A673 (cell line): ENCODE measurements at regions not wholly inside any gene's neighbourhood (a gene's known extent, or its start where the extent isn't known, plus 50 kb on each side); places are given as distances from the start of the nearest gene placed in this dataset.

Experiments used
- BruUV-seq: library from RNA; stranded (reverse); fragments of 400-500 nt; replicated peaks from 2 replicates; lab custom pipeline; 2021; lab: Mats Ljungman, UMichigan
- CTCF ChIA-PET: fragments of 300-600 bp; sonication (Branson Sonifier 250); formaldehyde crosslinking; loops from one replicate; lab custom pipeline; 2022; ENCODE audit warnings: antibody characterized with exemption; lab: Charles Lee
- POLR2A ChIA-PET: fragments of 300-600 bp; sonication (Branson Sonifier 250); formaldehyde crosslinking; loops from one replicate; lab custom pipeline; 2022; ENCODE audit warnings: antibody characterized with exemption; ENCODE audit not compliant: low non-redundant PET; lab: Charles Lee
- DNase-seq: peaks from one replicate; pipeline ENCODE4 v3.0.0-alpha.2; 2015; ENCODE audit warnings: low spot score
- H3K27ac ChIP-seq: fragments of 200-600 bp; sonication (generic); 2 replicates; pipeline ENCODE4 v1.5.1; 2016; ENCODE audit warnings: mixed run types, low read depth, mild to moderate bottlenecking, mixed read lengths, antibody characterized with exemption, low read length; ENCODE audit not compliant: poor library complexity, severe bottlenecking
- H3K27me3 ChIP-seq: fragments of 200-600 bp; sonication (generic); replicated peaks from 2 replicates; pipeline ENCODE4 v1.6.1; 2017; ENCODE audit warnings: mixed run types, low read depth, mild to moderate bottlenecking, mixed read lengths, antibody characterized with exemption, low read length; ENCODE audit not compliant: insufficient read depth, poor library complexity
- H3K36me3 ChIP-seq: fragments of 200-600 bp; sonication (generic); 2 replicates; pipeline ENCODE4 v1.6.1; 2016; ENCODE audit warnings: mixed run types, mild to moderate bottlenecking, mixed read lengths, antibody characterized with exemption, low read length; ENCODE audit not compliant: insufficient read depth, poor library complexity, severe bottlenecking
- H3K4me1 ChIP-seq: fragments of 200-600 bp; sonication (generic); 2 replicates; pipeline ENCODE4 v1.6.1; 2017; ENCODE audit warnings: mixed run types, mild to moderate bottlenecking, mixed read lengths, antibody characterized with exemption, low read length; ENCODE audit not compliant: insufficient read depth, poor library complexity, severe bottlenecking
- H3K4me3 ChIP-seq: fragments of 200-600 bp; sonication (generic); 2 replicates; pipeline ENCODE4 v1.5.1; 2016; ENCODE audit warnings: low read depth, mixed run types, mild to moderate bottlenecking, mixed read lengths, low read length; ENCODE audit not compliant: poor library complexity, severe bottlenecking
- H3K9me3 ChIP-seq: fragments of 200-600 bp; sonication (generic); 2 replicates; pipeline ENCODE4 v1.6.1; 2016; ENCODE audit warnings: mixed run types, low read depth, mild to moderate bottlenecking, mixed read lengths, antibody characterized with exemption, low read length; ENCODE audit not compliant: poor library complexity, severe bottlenecking
- EZH2 ChIP-seq: fragments of 200-600 bp; sonication (generic); IDR thresholded peaks from 2 replicates; pipeline ENCODE4 v1.6.1; 2017; ENCODE audit warnings: borderline replicate concordance, low read depth, mild to moderate bottlenecking, mixed read lengths, antibody characterized with exemption, low read length; ENCODE audit not compliant: poor library complexity, severe bottlenecking
- intact Hi-C: fragments of 100-400 bp; cut with micrococcal nuclease; formaldehyde crosslinking; loops from one replicate; pipeline ENCODE4 v1.10.0; 2022; ENCODE audit not compliant: unreplicated experiment
- TF ChIP-seq, protein P1 (sequence below): fragments of 300-800, 200-600 bp; sonication (generic); conservative IDR thresholded peaks from 2 replicates; pipeline ENCODE4 v1.5.1; 2017; ENCODE audit warnings: low read depth, mild to moderate bottlenecking, antibody characterized with exemption, low read length, moderate library complexity, mixed read lengths

DNA sequence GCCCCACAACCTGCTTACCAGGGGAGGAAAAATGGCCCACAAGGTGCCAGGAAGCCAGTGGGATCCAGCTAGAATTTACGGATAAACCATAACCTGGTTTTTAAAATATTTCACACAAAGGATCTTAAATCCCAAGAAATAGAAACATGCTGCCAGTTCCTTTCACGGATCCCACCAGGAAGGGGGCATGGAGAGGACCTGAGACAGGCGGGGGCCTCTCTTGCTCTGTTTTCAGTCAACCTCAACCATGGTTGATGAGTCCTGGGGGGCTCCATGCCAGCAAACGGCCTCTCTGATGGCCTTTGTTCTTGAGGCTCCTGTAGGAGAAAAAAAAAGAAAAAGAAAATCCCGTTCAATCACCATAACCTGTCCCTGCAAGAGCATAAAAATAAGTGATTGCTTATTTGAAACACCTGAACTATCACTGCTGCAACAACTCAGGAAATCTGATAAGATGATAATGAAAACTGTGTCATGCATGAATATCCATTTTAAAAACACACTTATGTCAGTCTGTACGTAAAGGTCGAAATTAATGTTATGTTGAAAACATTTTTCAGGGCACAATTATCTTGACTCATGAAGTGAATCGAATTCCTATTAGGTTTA is 125.8 kb upstream of the CST7 start:
- POLR2A ChIA-PET: no interaction called here
- intact Hi-C loops: no loop called here
- H3K4me3 ChIP-seq: no peak overlapping the region
- H3K4me1 ChIP-seq: no peaks in the 10 kb centered on the region
- H3K27ac ChIP-seq: no peak overlapping the region
- H3K9me3 ChIP-seq: no peaks in the 10 kb centered on the region
- CTCF ChIA-PET: no interaction called here
- TF ChIP-seq, protein P1, sequence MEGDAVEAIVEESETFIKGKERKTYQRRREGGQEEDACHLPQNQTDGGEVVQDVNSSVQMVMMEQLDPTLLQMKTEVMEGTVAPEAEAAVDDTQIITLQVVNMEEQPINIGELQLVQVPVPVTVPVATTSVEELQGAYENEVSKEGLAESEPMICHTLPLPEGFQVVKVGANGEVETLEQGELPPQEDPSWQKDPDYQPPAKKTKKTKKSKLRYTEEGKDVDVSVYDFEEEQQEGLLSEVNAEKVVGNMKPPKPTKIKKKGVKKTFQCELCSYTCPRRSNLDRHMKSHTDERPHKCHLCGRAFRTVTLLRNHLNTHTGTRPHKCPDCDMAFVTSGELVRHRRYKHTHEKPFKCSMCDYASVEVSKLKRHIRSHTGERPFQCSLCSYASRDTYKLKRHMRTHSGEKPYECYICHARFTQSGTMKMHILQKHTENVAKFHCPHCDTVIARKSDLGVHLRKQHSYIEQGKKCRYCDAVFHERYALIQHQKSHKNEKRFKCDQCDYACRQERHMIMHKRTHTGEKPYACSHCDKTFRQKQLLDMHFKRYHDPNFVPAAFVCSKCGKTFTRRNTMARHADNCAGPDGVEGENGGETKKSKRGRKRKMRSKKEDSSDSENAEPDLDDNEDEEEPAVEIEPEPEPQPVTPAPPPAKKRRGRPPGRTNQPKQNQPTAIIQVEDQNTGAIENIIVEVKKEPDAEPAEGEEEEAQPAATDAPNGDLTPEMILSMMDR: no peak
- TF ChIP-seq EZH2: no peak
- no peak for DNase-seq
- no peaks in the 10 kb centered on the region for H3K27me3 ChIP-seq
- no TSS peak for BruUV-seq
- no peaks in the 10 kb centered on the region for H3K36me3 ChIP-seq

DNA sequence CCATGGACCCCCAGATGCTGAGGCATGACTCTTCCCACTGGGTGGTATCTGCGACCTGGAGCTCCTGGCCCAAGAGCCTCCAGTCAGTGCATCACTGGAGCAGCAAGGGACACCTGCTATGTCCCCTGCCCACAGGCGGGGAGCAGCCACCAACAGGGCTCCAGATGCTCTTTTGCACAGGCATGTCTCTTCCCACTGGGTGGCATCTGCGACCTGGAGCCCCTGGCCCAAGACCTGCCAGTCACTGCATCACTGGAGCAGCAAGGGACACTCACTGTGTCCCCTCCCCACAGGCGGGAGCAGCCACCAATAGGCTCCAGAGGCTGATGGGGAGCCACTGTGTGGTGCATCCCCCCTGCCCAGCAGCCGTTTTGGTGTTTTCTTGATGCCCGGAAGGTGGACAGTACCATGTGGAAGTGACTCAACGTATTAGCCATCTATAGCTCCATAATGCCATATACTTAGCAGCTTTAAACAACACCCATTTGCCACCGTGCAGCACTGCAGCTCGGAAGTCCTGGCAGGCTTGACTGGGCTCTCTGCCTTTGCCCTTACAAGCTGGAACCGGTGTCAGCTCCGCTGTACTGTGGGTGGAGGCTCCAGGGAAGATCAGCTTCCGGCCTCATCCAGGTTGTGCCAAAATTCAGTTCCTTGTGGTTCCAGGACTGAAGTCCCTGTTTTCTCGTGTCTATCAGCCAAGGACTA is 124.9 kb upstream of the CST7 start:
- Histone ChIP-seq H3K4me1 (no peaks in the 10 kb centered on the region), H3K36me3 (no peaks in the 10 kb centered on the region), H3K27ac (no peak overlapping the region), H3K4me3 (no peak overlapping the region), H3K27me3 (no peaks in the 10 kb centered on the region), H3K9me3 (no peaks in the 10 kb centered on the region)
- DNase-seq: no peak
- BruUV-seq: no TSS peak
- ChIA-PET POLR2A (no interaction called here), CTCF (no interaction called here)
- no peak for TF ChIP-seq EZH2
- intact Hi-C loops: no loop called here

DNA sequence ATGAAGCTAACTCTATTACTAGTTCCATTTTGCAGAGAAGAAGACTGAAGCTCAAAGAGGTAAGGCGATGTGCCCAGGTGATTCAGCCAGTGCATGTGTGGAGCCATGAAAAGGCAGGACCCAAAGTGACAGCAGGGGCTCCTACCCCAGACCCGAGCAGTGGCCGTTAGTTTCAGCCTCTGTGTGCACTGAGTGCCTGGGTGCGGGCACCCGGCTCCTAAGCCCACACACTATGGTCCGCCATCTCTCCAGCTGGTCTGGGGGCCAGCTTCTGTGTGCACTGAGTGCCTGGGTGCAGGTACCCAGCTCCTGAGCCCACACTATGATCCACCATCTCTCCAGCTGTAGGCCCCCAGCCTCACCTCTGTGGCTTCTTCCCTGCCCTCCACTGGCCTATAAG is 123.5 kb upstream of the CST7 start:
- ChIA-PET POLR2A (no interaction called here), CTCF (no interaction called here)
- Histone ChIP-seq H3K27ac (no peak overlapping the region), H3K9me3 (no peaks in the 10 kb centered on the region), H3K4me1 (no peaks in the 10 kb centered on the region), H3K4me3 (no peak overlapping the region), H3K27me3 (no peaks in the 10 kb centered on the region), H3K36me3 (no peaks in the 10 kb centered on the region)
- intact Hi-C loops: no loop called here
- no TSS peak for BruUV-seq
- TF ChIP-seq, protein P1: no peak
- no peak for TF ChIP-seq EZH2
- no peak for DNase-seq
